IMR-90 (cell line): ENCODE measurements at regions not wholly inside any gene's neighbourhood (a gene's known extent, or its start where the extent isn't known, plus 50 kb on each side); places are given as distances from the start of the nearest gene placed in this dataset.

ENCODE experiments used
- ATAC-seq: fragments of 200-7000 bp; cut with Tn5 transposase; 2 replicates; pipeline ENCODE4 v1.9.1; 2020; ENCODE audit warnings: low read depth, mild to moderate bottlenecking, moderate library complexity
- BruUV-seq: library from RNA; stranded (reverse); fragments of 400-500 nt; replicated peaks from 2 replicates; lab custom pipeline; 2021; lab: Mats Ljungman, UMichigan
- CTCF ChIA-PET: fragments of 300-600 bp; formaldehyde crosslinking; extraction: SDS; loops from one replicate; lab custom pipeline; 2021; ENCODE audit warnings: antibody characterized with exemption; lab: Yijun Ruan, JAX
- POLR2A ChIA-PET: fragments of 300-600 bp; sonication (Branson Sonifier 250); formaldehyde crosslinking; loops from one replicate; lab custom pipeline; 2022; ENCODE audit warnings: antibody characterized with exemption; ENCODE audit not compliant: unreplicated experiment; lab: Charles Lee
- DNase-seq: peaks from one replicate; pipeline ENCODE4 v3.0.0; 2013
- H2AFZ ChIP-seq: replicated peaks from 2 replicates; pipeline ENCODE3; 2013; ENCODE audit warnings: low read length, mild to moderate bottlenecking; ENCODE audit not compliant: poor library complexity
- H2AK5ac ChIP-seq: 2 replicates; pipeline ENCODE4 v1.6.1; 2013; ENCODE audit warnings: low read depth, low read length, inconsistent platforms
- H2AK9ac ChIP-seq: replicated peaks from 2 replicates; pipeline ENCODE3; 2013; ENCODE audit warnings: mild to moderate bottlenecking, low read depth, low read length, moderate library complexity; ENCODE audit not compliant: poor library complexity
- H2BK120ac ChIP-seq: 2 replicates; pipeline ENCODE4 v1.6.1; 2013; ENCODE audit warnings: low read depth, low read length, inconsistent platforms
- H2BK15ac ChIP-seq: 3 replicates; pipeline ENCODE4 v1.6.1; 2013; ENCODE audit warnings: low read depth, low read length, inconsistent platforms
- H2BK20ac ChIP-seq: 2 replicates; pipeline ENCODE4 v1.6.1; 2013; ENCODE audit warnings: low read depth, mild to moderate bottlenecking, inconsistent platforms, low read length, moderate library complexity
- H2BK5ac ChIP-seq: 2 replicates; pipeline ENCODE4 v1.6.1; 2013; ENCODE audit warnings: mild to moderate bottlenecking, low read depth, low read length, inconsistent platforms; ENCODE audit not compliant: poor library complexity, severe bottlenecking
- H3K14ac ChIP-seq: replicated peaks from 2 replicates; pipeline ENCODE4 v1.6.1; 2013; ENCODE audit warnings: low read depth, low read length, inconsistent platforms
- H3K18ac ChIP-seq: 2 replicates; pipeline ENCODE4 v1.6.1; 2013; ENCODE audit warnings: low read depth, low read length, control low read depth
- H3K23ac ChIP-seq: 2 replicates; pipeline ENCODE4 v1.6.1; 2013; ENCODE audit warnings: low read depth, low read length, inconsistent platforms
- H3K27ac ChIP-seq: 2 replicates; pipeline ENCODE4 v1.5.1; 2013; ENCODE audit warnings: mild to moderate bottlenecking, control low read depth, low read length; ENCODE audit not compliant: insufficient read depth
- H3K27me3 ChIP-seq: 2 replicates; pipeline ENCODE4 v1.6.1; 2013; ENCODE audit warnings: low read length; ENCODE audit not compliant: control insufficient read depth, insufficient read depth
- H3K36me3 ChIP-seq: 2 replicates; pipeline ENCODE4 v1.6.1; 2013; ENCODE audit warnings: low read length, mixed read lengths; ENCODE audit not compliant: control insufficient read depth, insufficient read depth
- H3K4ac ChIP-seq: 2 replicates; pipeline ENCODE4 v1.6.1; 2013; ENCODE audit warnings: low read depth, low read length, inconsistent platforms
- H3K4me1 ChIP-seq: 2 replicates; pipeline ENCODE4 v1.6.1; 2013; ENCODE audit warnings: low read length, mixed read lengths; ENCODE audit not compliant: control insufficient read depth, insufficient read depth
- H3K4me2 ChIP-seq: 2 replicates; pipeline ENCODE4 v1.6.1; 2013; ENCODE audit warnings: low read depth, mild to moderate bottlenecking, control low read depth, low read length, moderate library complexity
- H3K4me3 ChIP-seq: 2 replicates; pipeline ENCODE4 v1.5.1; 2013; ENCODE audit warnings: low read depth, mild to moderate bottlenecking, control low read depth, low read length, moderate library complexity; ENCODE audit not compliant: insufficient read depth
- H3K56ac ChIP-seq: 2 replicates; pipeline ENCODE4 v1.6.1; 2013; ENCODE audit warnings: low read length, inconsistent platforms; ENCODE audit not compliant: insufficient read depth; ENCODE audit errors: extremely low read depth
- H3K79me1 ChIP-seq, 2 experiments: 2 replicates each; pipeline ENCODE4 v1.6.1; 2013; ENCODE audit warnings: low read length in 2 of 2, inconsistent platforms in 1 of 2, low read depth in 1 of 2
- H3K9ac ChIP-seq: 2 replicates; pipeline ENCODE4 v1.6.1; 2013; ENCODE audit warnings: low read depth, low read length, control low read depth
- H3K9me1 ChIP-seq: 2 replicates; pipeline ENCODE4 v1.6.1; 2013; ENCODE audit warnings: low read length, inconsistent platforms; ENCODE audit not compliant: insufficient read depth
- H3K9me3 ChIP-seq: 2 replicates; pipeline ENCODE4 v1.6.1; 2013; ENCODE audit warnings: low read length; ENCODE audit not compliant: control insufficient read depth, insufficient read depth
- H4K20me1 ChIP-seq: 2 replicates; pipeline ENCODE4 v1.6.1; 2013; ENCODE audit warnings: low read length, inconsistent platforms; ENCODE audit not compliant: insufficient read depth
- H4K5ac ChIP-seq: 2 replicates; pipeline ENCODE4 v1.6.1; 2013; ENCODE audit warnings: mild to moderate bottlenecking, low read depth, low read length, control low read depth
- H4K8ac ChIP-seq, 2 experiments: 2 replicates each; pipeline ENCODE4 v1.6.1; 2013; ENCODE audit warnings: low read depth in 2 of 2, low read length in 2 of 2, control low read depth in 1 of 2, inconsistent platforms in 1 of 2
- H4K91ac ChIP-seq: 2 replicates; pipeline ENCODE4 v1.6.1; 2013; ENCODE audit warnings: low read depth, low read length, inconsistent platforms; ENCODE audit not compliant: insufficient read depth
- BHLHE40 ChIP-seq: fragments of 150-350 bp; IDR thresholded peaks from 2 replicates; pipeline ENCODE4 v1.6.1; 2016; ENCODE audit warnings: mild to moderate bottlenecking, low read depth, low read length
- CHD1 ChIP-seq: IDR thresholded peaks from 2 replicates; pipeline ENCODE4 v1.6.1; 2012; ENCODE audit warnings: low read depth, low read length, improper control_type of control experiment
- ELK1 ChIP-seq: fragments of 150-350 bp; IDR thresholded peaks from 2 replicates; pipeline ENCODE4 v1.6.1; 2016; ENCODE audit warnings: low read depth, mild to moderate bottlenecking, low read length, moderate library complexity, borderline replicate concordance
- FOS ChIP-seq: fragments of 150-350 bp; IDR thresholded peaks from 2 replicates; pipeline ENCODE4 v1.6.1; 2016; ENCODE audit warnings: low read depth, low read length
- MAFK ChIP-seq: IDR thresholded peaks from 2 replicates; pipeline ENCODE4 v1.6.1; 2012; ENCODE audit warnings: low read depth, low read length, improper control_type of control experiment
- MAZ ChIP-seq: IDR thresholded peaks from 2 replicates; pipeline ENCODE4 v1.6.1; 2012; ENCODE audit warnings: low read depth, mild to moderate bottlenecking, low read length, improper control_type of control experiment, moderate library complexity, borderline replicate concordance
- MXI1 ChIP-seq: IDR thresholded peaks from 2 replicates; pipeline ENCODE4 v1.6.1; 2012; ENCODE audit warnings: low read depth, mild to moderate bottlenecking, low read length, moderate library complexity, borderline replicate concordance
- NFE2L2 ChIP-seq: fragments of 150-350 bp; IDR thresholded peaks from 2 replicates; pipeline ENCODE4 v1.6.1; 2016; ENCODE audit warnings: low read depth, mild to moderate bottlenecking, low read length
- POLR2A ChIP-seq: IDR thresholded peaks from 2 replicates; pipeline ENCODE4 v1.6.1; 2012; ENCODE audit warnings: mild to moderate bottlenecking, low read depth, low read length
- RAD21 ChIP-seq: IDR thresholded peaks from 2 replicates; pipeline ENCODE4 v1.6.1; 2012; ENCODE audit warnings: low read length, improper control_type of control experiment
- RCOR1 ChIP-seq: IDR thresholded peaks from 2 replicates; pipeline ENCODE4 v1.6.1; 2012; ENCODE audit warnings: mild to moderate bottlenecking, low read length, improper control_type of control experiment; ENCODE audit not compliant: insufficient replicate concordance
- RFX5 ChIP-seq: IDR thresholded peaks from 2 replicates; pipeline ENCODE4 v1.8.0; 2012; ENCODE audit warnings: low read depth, mild to moderate bottlenecking, low read length, moderate library complexity
- SMC3 ChIP-seq: fragments of 150-350 bp; IDR thresholded peaks from 2 replicates; pipeline ENCODE4 v1.6.1; 2016; ENCODE audit warnings: low read depth, mild to moderate bottlenecking, antibody characterized with exemption, low read length, moderate library complexity
- WGBS, 2 experiments: methylation state at CpG; one replicate each; pipeline versions ENCODE4 v1.1.5 to v1.1.7; 2013; ENCODE audit warnings: missing lambda C conversion rate in 2 of 2; ENCODE audit not compliant: insufficient read length in 1 of 2; ENCODE audit errors: extremely low coverage in 2 of 2; 5-methylcytosine and 5-hydroxymethylcytosine counted together
- dilution Hi-C: fragments of 300-500 bp; cut with HindIII; formaldehyde crosslinking; loops from one replicate; pipeline ENCODE4 v1.14.3; 2018; ENCODE audit warnings: low sequenced_read_pairs; ENCODE audit not compliant: unreplicated experiment
- in situ Hi-C: fragments of 300-500 bp; cut with MboI; formaldehyde crosslinking; loops from 3 replicates; pipeline ENCODE4 v1.14.3; 2019; ENCODE audit warnings: low sequenced_read_pairs, inconsistent platforms, mixed read lengths
- intact Hi-C: fragments of 100-400 bp; cut with micrococcal nuclease; formaldehyde crosslinking; loops from 2 replicates; pipeline ENCODE4 v1.10.0; 2022
- TF ChIP-seq, protein P1 (sequence below): fragments of 150-350 bp; IDR thresholded peaks from 2 replicates; pipeline ENCODE4 v1.6.1; 2017; ENCODE audit warnings: mild to moderate bottlenecking, antibody characterized with exemption, low read length, low read depth
- TF ChIP-seq, protein P2 (sequence below): conservative IDR thresholded peaks from 2 replicates; pipeline ENCODE4 v1.5.1; 2012; ENCODE audit warnings: mild to moderate bottlenecking, low read depth, low read length, improper control_type of control experiment

DNA sequence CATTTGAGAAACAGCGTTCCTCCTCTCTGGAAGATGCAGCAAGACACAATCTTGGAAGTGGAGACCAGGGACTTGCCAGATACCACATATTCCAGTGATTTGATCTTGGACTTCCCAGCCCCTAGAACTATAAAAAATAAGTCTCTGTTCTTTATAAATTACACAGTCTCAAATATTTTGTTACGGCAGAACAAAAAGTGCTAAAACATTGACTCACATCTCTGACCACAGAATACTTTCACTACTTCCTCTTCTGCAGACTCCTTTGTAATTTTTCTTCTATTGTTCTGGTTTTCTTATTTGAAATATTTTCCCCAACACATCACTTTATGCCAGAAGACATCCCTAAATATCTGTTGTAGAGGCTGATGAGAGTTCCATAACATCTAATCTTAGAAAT lies 706.1 kb upstream of the CDH18 start:
- Histone ChIP-seq H3K27ac (no peak overlapping the region), H3K18ac (no peak overlapping the region), H3K4ac (no peak overlapping the region), H4K5ac (no peak overlapping the region), H4K91ac (no peak overlapping the region), H3K9me3 (no peaks in the 10 kb centered on the region), H3K36me3 (no peaks in the 10 kb centered on the region), H3K4me1 (no peaks in the 10 kb centered on the region), H2BK15ac (no peak overlapping the region), H2BK5ac (no peak overlapping the region), H3K79me1 (no peaks in the 10 kb centered on the region), H3K4me3 (no peak overlapping the region), H2AK5ac (no peak overlapping the region), H3K23ac (no peak overlapping the region), H3K9ac (no peak overlapping the region), H3K4me2 (no peak overlapping the region), H4K20me1 (no peaks in the 10 kb centered on the region), H3K27me3 (no peaks in the 10 kb centered on the region), H3K9me1 (no peaks in the 10 kb centered on the region), H4K8ac (no peak overlapping the region), H3K56ac (no peak overlapping the region), H2AFZ (no peak overlapping the region), H2BK20ac (no peak overlapping the region), H2BK120ac (no peak overlapping the region), H3K14ac (no peak overlapping the region), H2AK9ac (no peak overlapping the region)
- no TSS peak for BruUV-seq
- ATAC-seq (no peak), DNase-seq (no peak)
- intact Hi-C loops (no loop called here), dilution Hi-C loops (no loop called here), in situ Hi-C loops (no loop called here)
- 25% methylated on average over 1 of the region's 2 CpGs; no CpG with 5 or more reads in 1 of the 2 experiments for WGBS, 2 experiments
- ChIA-PET POLR2A (no interaction called here), CTCF (no interaction called here)
- TF ChIP-seq NFE2L2 (no peak), POLR2A (no peak), FOS (no peak), MXI1 (no peak), SMC3 (no peak), MAFK (no peak), CHD1 (no peak), RFX5 (no peak), ELK1 (no peak), RAD21 (no peak), RCOR1 (no peak), MAZ (no peak), BHLHE40 (no peak)
- TF ChIP-seq, protein P1, sequence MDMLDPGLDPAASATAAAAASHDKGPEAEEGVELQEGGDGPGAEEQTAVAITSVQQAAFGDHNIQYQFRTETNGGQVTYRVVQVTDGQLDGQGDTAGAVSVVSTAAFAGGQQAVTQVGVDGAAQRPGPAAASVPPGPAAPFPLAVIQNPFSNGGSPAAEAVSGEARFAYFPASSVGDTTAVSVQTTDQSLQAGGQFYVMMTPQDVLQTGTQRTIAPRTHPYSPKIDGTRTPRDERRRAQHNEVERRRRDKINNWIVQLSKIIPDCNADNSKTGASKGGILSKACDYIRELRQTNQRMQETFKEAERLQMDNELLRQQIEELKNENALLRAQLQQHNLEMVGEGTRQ, result no peak
- TF ChIP-seq, protein P2, sequence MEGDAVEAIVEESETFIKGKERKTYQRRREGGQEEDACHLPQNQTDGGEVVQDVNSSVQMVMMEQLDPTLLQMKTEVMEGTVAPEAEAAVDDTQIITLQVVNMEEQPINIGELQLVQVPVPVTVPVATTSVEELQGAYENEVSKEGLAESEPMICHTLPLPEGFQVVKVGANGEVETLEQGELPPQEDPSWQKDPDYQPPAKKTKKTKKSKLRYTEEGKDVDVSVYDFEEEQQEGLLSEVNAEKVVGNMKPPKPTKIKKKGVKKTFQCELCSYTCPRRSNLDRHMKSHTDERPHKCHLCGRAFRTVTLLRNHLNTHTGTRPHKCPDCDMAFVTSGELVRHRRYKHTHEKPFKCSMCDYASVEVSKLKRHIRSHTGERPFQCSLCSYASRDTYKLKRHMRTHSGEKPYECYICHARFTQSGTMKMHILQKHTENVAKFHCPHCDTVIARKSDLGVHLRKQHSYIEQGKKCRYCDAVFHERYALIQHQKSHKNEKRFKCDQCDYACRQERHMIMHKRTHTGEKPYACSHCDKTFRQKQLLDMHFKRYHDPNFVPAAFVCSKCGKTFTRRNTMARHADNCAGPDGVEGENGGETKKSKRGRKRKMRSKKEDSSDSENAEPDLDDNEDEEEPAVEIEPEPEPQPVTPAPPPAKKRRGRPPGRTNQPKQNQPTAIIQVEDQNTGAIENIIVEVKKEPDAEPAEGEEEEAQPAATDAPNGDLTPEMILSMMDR, result no peak
